Activated CD4-positive, alpha-beta memory T cell treated with anti-CD3 and anti-CD28 coated beads, Interleukin-2, amount 10 ng/mL, durations not matched to agents 7 days and 5 days (primary cell): ENCODE measurements at regions not wholly inside any gene's neighbourhood (a gene's known extent, or its start where the extent isn't known, plus 50 kb on each side); places are given as distances from the start of the nearest gene placed in this dataset.

Experiments
- CTCF ChIA-PET: fragments of 350-600 bp; sonication (Branson Sonifier 250); formaldehyde crosslinking; loops from one replicate; lab custom pipeline; 2021; ENCODE audit warnings: antibody characterized with exemption, inconsistent platforms; lab: Charles Lee
- POLR2A ChIA-PET: fragments of 350-600 bp; sonication (Branson Sonifier 250); formaldehyde crosslinking; loops from one replicate; lab custom pipeline; 2021; ENCODE audit warnings: antibody characterized with exemption; lab: Charles Lee
- DNase-seq: peaks from one replicate; pipeline ENCODE4 v3.0.0-alpha.2; 2020
- H3K27ac Mint-ChIP-seq: one replicate; pipeline ENCODE4 v1.8.0; 2021; ENCODE audit warnings: mild to moderate bottlenecking, mixed read lengths
- H3K27me3 Mint-ChIP-seq: one replicate; pipeline ENCODE4 v1.8.0; 2021; ENCODE audit warnings: mixed read lengths
- H3K36me3 Mint-ChIP-seq: one replicate; pipeline ENCODE4 v1.8.0; 2021; ENCODE audit warnings: low read depth, mixed read lengths
- H3K4me1 Mint-ChIP-seq: one replicate; pipeline ENCODE4 v1.8.0; 2021; ENCODE audit warnings: mixed read lengths
- H3K4me3 Mint-ChIP-seq: one replicate; pipeline ENCODE4 v1.8.0; 2021; ENCODE audit warnings: mild to moderate bottlenecking, mixed read lengths
- H3K9me3 Mint-ChIP-seq: one replicate; pipeline ENCODE4 v1.8.0; 2021; ENCODE audit warnings: mixed read lengths

DNA sequence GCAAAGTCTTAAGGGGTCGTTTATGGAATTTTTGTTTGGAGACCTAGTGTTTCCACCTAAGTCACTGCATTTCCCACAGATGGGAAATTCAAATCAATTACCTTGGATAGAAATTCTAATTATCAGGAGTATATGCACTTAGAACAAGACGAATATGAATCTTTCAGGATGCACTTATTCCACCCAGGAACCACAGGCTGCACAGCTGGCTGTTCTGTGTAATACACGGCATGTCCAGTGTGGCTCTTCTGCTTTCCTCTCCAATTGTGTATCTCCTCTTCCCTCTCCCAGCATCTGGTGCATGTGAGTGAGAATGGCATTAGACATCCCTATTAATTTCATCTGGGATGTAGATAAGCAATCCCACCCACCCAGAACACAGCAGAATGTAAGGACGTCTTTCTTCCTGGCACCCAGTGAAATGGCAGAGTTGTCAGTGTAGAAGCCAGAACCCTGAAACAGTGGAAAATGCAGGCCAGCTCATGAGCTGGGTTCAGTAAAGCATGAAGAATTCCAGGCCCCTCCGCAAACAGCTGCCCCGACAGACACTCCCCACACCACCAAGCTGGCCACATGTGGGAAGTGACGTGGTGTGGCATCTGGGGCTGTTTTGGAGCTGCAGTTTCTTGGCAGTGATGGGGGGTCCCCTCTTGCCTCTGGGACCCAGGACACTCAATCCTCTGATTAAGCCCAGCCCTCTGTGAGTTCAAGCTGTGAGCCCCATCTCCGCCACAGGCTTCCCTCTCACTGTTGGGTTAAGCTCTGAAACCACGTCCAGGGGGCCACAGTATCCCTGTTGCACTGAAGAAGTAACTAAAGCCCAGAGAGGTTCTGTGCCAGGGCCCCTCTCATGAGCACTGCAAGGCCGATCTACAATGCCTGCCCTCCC, 180.1 kb upstream of the CST7 start:
- no peak overlapping the region for H3K4me3 Mint-ChIP-seq
- ChIA-PET CTCF (no interaction called here), POLR2A (no interaction called here)
- DNase-seq = no peak
- peaks cover 8% of the 10 kb centered on the region for H3K4me1 Mint-ChIP-seq
- H3K27me3 Mint-ChIP-seq = peaks cover 11% of the 10 kb centered on the region
- no peaks in the 10 kb centered on the region for H3K9me3 Mint-ChIP-seq
- H3K36me3 Mint-ChIP-seq = no peaks in the 10 kb centered on the region
- H3K27ac Mint-ChIP-seq = no peak overlapping the region

DNA sequence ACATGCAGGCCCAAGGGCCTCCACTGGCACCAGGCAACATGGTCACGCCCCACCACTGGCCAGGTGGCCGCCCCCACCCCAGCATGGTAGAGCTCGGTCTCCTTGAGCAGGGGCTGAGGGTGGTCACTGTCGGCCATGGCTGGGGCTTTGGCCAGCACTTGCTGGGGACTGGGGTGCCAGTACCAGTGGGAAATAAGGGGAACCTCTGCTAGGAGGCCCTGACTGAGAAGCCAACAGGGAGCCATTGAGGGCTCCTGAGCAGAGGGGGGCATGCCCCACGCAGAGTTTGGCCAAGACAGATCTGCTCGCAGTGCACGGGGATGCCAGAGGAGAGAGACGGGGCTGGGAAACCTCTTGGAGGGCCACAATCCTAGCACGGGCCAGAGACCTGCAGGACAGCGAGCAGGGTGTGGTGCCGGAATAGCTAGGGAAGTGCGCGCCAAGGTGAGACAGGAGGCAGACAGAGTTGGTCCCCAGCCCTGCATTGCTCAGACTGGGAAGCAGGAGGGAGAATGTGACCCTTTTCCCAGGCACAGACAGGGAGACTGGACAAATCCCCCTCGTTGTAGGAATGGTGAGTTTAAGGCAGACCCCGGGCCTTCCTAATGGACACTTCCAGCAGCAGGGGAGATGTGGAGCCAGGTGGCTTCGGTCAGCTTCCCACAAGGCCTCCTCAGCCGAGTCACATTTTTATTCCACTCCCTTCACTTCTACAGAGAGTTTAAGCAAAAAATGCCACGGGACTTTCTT, 179.0 kb upstream of the CST7 start:
- peaks cover 18% of the 10 kb centered on the region for H3K27me3 Mint-ChIP-seq
- peaks cover 3% of the 10 kb centered on the region for H3K36me3 Mint-ChIP-seq
- ChIA-PET POLR2A (no interaction called here), CTCF (no interaction called here)
- H3K27ac Mint-ChIP-seq = no peak overlapping the region
- peaks cover 13% of the 10 kb centered on the region for H3K4me1 Mint-ChIP-seq
- no peak for DNase-seq
- H3K4me3 Mint-ChIP-seq = no peak overlapping the region
- H3K9me3 Mint-ChIP-seq = peaks cover 3% of the 10 kb centered on the region

DNA sequence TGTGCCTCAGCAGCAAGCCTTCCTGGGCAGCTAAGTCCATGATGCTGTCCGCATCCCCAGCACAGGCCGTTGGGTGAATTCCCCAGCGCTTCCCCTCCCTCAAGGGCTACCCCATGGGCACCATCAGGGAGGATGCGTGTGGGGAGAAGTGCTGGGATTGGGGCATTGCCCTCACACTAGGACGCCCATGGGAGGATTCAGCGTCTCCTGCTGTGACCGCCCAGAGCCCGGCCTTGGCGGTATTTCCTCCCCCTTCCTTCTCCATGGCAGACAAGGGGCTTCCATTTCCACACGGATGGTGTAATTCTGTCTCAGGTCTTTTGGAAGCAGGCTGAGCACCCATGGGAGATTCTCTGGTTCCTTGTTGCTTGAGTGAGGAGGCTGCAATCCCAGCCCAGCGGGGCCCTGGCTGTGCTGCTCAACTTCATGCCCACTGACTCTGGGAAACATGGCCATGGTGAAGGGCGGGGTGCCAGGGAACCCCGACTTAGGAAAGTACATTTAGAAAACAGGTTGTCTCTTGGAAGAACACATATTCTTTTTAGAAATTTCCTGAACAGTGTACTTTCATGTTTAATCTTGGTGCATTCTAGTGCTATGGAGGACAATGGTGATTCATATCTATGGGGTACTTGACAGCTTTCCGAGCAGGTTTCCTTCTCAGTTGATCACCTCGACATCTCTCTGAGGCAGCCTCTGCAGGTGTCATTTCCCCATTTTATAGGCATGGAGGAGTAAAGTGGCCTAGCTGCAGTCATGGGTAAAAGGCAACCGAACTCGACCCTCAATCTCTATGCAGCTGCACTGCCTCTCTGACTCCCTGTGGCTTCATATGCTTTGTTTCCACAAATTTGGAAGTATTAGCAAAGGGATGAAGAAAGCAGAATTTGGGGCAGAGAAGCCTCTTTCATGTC, 178.2 kb upstream of the CST7 start:
- CTCF ChIA-PET = no interaction called here
- POLR2A ChIA-PET = no interaction called here
- peaks cover 19% of the 10 kb centered on the region for H3K27me3 Mint-ChIP-seq

DNA sequence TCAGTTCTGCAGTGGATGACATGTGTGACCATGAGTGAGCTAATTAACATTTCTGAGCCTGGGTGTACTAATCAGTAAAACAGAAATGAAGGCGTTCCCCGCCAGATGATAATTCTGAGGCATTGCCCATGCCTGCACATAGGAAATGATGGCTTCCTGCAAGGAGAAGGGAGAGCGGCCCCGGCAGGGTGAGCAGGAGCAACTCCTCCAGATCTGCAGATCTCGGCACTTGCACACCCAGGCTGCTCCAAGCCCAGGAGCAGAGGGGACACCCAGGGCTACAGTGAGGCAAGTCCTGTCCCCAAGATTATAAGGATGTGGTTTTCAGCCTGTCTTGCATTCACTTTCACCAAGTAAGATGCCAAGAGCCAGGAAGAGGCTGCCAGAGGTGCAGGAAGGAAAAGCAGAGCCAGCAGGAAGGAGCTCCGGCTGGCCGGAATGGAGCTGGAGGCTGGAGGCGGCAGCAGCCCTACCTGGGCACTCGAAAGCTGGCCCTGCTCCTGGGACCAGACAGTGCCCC, 177.5 kb upstream of the CST7 start:
- H3K27me3 Mint-ChIP-seq = peaks cover 22% of the 10 kb centered on the region
- ChIA-PET CTCF (no interaction called here), POLR2A (no interaction called here)
- H3K9me3 Mint-ChIP-seq = peaks cover 7% of the 10 kb centered on the region
- H3K4me1 Mint-ChIP-seq = peaks cover 13% of the 10 kb centered on the region
- no peak for DNase-seq
- no peak overlapping the region for H3K4me3 Mint-ChIP-seq
- H3K27ac Mint-ChIP-seq = no peak overlapping the region
- peaks cover 3% of the 10 kb centered on the region for H3K36me3 Mint-ChIP-seq

More for the DNA sequence above, 178.2 kb upstream of the CST7 start:
- Mint-ChIP-seq H3K4me3 (no peak overlapping the region), H3K9me3 (peaks cover 7% of the 10 kb centered on the region), H3K27ac (no peak overlapping the region), H3K4me1 (peaks cover 13% of the 10 kb centered on the region), H3K36me3 (peaks cover 3% of the 10 kb centered on the region)
- DNase-seq = no peak

DNA sequence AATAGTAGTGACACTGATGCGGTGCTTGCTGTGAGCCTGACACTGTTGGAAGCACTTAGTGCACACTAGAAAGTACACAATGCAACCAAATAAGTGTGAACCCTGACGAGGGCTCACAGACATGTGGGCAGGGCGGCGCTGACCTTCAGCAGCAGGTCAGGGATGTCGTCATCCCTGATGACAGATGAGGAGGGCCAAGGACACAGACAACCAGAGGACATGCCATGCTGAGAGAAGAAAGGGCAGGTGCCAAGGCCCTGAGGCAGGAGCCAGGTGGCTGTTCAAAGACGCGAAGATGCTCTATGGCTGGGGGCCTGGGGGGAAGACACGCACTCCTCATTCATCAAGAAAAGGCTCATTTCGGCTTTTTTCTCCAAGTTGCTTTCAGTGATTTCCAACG, 176.4 kb upstream of the CST7 start:
- ChIA-PET CTCF (no interaction called here), POLR2A (no interaction called here)
- peaks cover 30% of the 10 kb centered on the region for H3K27me3 Mint-ChIP-seq
- no peak overlapping the region for H3K4me3 Mint-ChIP-seq
- peaks cover 13% of the 10 kb centered on the region for H3K4me1 Mint-ChIP-seq
- no peak overlapping the region for H3K27ac Mint-ChIP-seq
- DNase-seq = no peak
- peaks cover 7% of the 10 kb centered on the region for H3K9me3 Mint-ChIP-seq
- H3K36me3 Mint-ChIP-seq = peaks cover 3% of the 10 kb centered on the region

DNA sequence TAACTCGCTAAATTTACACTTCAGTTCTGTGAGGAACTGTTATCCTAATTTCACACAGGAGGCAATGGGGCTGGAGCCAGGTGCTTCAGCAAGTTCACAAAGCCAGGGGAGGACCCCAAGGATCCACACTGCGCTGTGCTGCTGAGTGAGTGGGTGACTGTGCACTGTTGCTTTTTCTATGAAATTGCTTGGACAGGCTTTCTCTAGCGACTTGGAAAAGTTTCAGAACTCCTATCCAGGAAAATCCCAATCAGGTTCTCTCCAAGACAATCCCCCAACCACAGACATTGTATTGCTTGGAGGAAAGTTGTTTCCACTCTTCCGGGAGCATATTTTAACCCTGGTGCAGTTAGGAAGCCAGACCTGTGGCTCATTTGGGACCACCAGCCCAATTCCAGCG, 175.9 kb upstream of the CST7 start:
- ChIA-PET CTCF (no interaction called here), POLR2A (no interaction called here)
- peaks cover 3% of the 10 kb centered on the region for H3K36me3 Mint-ChIP-seq
- no peak overlapping the region for H3K27ac Mint-ChIP-seq
- H3K9me3 Mint-ChIP-seq = peaks cover 7% of the 10 kb centered on the region
- no peak for DNase-seq
- H3K27me3 Mint-ChIP-seq = peaks cover 31% of the 10 kb centered on the region
- no peak overlapping the region for H3K4me3 Mint-ChIP-seq
- H3K4me1 Mint-ChIP-seq = peaks cover 13% of the 10 kb centered on the region

DNA sequence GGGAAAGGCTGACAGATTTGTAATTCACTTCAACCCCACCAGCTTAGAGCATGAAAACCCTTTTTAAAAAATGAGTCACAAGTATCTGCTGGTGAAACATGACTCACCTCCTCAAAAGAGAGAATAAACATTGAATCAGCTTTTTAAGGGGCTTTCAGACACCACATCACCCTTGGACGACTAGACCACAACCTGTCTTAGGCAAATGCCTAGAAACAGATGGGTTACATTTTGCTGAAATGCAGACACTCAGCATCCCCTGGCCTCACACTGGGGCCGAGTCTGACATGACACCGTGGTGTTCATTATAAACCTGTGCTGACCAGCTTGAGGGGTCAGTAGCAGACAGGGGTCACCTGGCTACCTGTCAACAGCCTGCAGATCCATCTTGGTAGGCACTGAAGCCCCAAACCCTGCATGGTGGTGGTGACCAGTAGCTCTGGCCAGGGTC, 175.3 kb upstream of the CST7 start:
- CTCF ChIA-PET = no interaction called here
- no peak overlapping the region for H3K27ac Mint-ChIP-seq
- peaks cover 31% of the 10 kb centered on the region for H3K27me3 Mint-ChIP-seq
- peaks cover 13% of the 10 kb centered on the region for H3K4me1 Mint-ChIP-seq
- peaks cover 3% of the 10 kb centered on the region for H3K36me3 Mint-ChIP-seq
- DNase-seq = peak; percentile 23
- POLR2A ChIA-PET = no interaction called here
- H3K4me3 Mint-ChIP-seq = no peak overlapping the region
- peaks cover 7% of the 10 kb centered on the region for H3K9me3 Mint-ChIP-seq

DNA sequence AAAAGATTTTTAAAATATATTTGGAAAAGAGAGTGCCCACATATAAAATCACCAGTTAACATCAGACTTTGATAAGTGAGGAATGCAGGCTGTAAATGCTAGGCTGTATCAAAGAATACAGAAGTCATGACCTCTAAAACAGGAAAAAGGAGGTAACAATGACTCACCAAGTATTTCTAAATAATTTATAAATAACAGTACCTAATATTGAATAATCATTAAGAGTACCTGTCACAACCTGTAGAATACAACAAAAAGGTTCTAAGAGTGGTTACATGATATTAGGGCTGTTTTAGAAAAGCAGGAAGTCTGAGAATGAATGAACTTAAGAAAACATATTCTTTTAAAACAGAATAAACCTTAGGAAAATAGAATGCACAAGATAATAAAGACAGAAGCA, 173.1 kb upstream of the CST7 start:
- peaks cover 35% of the 10 kb centered on the region for H3K27me3 Mint-ChIP-seq
- ChIA-PET CTCF (no interaction called here), POLR2A (no interaction called here)
- peaks cover 3% of the 10 kb centered on the region for H3K36me3 Mint-ChIP-seq
- no peak overlapping the region for H3K27ac Mint-ChIP-seq
- peaks cover 13% of the 10 kb centered on the region for H3K4me1 Mint-ChIP-seq
- DNase-seq = no peak
- H3K4me3 Mint-ChIP-seq = no peak overlapping the region
- H3K9me3 Mint-ChIP-seq = peaks cover 7% of the 10 kb centered on the region

DNA sequence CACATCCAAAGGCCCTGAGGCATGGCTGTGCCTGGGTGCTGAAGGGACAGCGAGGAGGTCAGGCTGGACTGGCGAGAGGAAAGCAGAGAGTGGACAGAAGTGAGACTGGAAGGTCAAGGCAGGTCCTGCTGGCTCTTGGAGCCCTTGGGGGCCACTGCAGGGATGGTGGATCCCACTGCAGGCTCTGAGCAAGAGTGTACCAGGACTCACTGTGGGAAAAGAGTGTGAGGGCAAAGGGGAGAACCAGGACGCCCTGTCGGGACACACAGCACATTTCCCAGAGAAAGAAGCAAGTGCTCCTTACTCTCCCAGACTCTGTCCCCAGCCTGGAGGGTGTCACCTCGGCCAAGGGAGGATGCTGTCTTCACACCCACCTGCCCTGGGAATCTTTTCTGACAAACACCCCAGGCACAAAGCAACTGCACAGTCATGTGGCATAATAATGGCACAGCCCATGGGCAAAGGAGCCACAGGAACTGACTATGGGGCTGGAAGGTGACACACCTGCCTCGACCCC, 172.3 kb upstream of the CST7 start:
- Mint-ChIP-seq H3K4me1 (peaks cover 13% of the 10 kb centered on the region), H3K27me3 (peaks cover 31% of the 10 kb centered on the region), H3K27ac (no peak overlapping the region), H3K9me3 (peaks cover 7% of the 10 kb centered on the region), H3K36me3 (peaks cover 3% of the 10 kb centered on the region), H3K4me3 (no peak overlapping the region)
- ChIA-PET CTCF (no interaction called here), POLR2A (no interaction called here)
- no peak for DNase-seq

DNA sequence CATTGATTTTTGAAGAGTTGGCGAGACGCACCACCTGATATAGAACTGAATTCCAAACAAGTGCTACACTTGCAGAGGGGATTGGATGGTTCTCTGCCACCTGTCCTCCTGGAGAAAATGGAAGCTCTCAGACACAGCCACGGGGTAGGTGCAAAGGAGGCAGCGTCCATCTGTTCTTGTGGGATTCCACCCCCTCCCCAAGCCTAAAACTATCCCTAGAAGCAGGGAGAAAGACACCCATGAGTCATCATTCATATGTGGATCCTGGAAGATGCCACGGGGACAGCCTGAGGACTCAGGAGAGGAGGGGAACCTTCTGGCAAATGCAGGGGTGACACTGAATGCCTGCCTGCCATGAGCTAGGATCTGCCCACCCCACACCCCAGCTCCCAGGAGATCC, 171.3 kb upstream of the CST7 start:
- Mint-ChIP-seq H3K4me1 (peaks cover 12% of the 10 kb centered on the region), H3K9me3 (peaks cover 7% of the 10 kb centered on the region), H3K36me3 (peaks cover 3% of the 10 kb centered on the region), H3K4me3 (no peak overlapping the region), H3K27me3 (peaks cover 25% of the 10 kb centered on the region), H3K27ac (no peak overlapping the region)
- POLR2A ChIA-PET = no interaction called here
- CTCF ChIA-PET = interaction anchor here (0.7 kb wide), 1 partner anchor 10 kb away, joined by 3 read pairs; no protein-coding TSS in a partner anchor
- no peak for DNase-seq

DNA sequence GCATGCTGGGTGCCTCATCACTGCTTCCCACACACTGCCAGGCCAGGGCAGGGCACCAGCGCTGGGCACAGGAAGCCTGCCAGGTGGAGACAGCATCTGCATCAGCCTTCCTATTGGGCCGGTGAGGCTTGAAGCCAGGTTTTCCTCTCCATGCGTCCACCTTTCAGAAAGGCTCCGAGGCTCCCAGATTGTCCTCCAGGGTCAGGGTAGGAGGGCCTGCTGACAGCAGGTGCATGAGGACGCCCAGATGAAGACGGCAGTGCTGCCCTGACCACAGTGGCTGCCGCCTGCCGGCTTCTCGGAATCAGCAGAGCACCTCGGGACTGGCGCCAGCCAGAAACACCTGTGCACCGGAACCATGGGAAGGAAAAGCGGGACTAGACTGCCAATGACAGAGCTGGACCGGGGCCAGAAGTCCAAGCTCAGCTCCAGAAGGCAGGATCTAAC, 170.5 kb upstream of the CST7 start:
- Mint-ChIP-seq H3K4me1 (peaks cover 8% of the 10 kb centered on the region), H3K27me3 (peaks cover 28% of the 10 kb centered on the region), H3K9me3 (peaks cover 7% of the 10 kb centered on the region), H3K27ac (no peak overlapping the region), H3K36me3 (peaks cover 3% of the 10 kb centered on the region), H3K4me3 (no peak overlapping the region)
- DNase-seq = no peak
- ChIA-PET CTCF (no interaction called here), POLR2A (no interaction called here)

DNA sequence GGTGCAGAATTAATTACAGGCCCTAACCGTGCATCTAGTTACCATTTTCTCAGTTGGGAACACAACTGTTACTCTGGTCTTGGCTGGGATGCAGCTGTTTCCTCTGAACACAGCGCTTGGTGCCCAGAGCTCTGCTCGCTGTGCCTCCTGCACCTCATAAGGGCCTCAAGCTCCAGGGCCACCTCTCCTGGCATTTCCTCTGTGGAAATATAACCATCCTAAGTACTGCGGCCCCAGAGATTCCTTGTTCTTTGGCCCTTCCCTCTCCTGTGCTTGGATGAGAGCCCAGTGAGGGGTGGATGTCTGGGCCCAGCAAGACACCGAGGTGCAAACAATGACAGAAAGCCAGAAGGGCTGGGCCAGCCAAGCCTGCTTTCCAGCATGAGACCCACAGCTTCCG, 169.9 kb upstream of the CST7 start:
- no peak for DNase-seq
- CTCF ChIA-PET = no interaction called here
- peaks cover 7% of the 10 kb centered on the region for H3K9me3 Mint-ChIP-seq
- H3K27me3 Mint-ChIP-seq = peaks cover 28% of the 10 kb centered on the region
- H3K4me1 Mint-ChIP-seq = peaks cover 3% of the 10 kb centered on the region
- no peak overlapping the region for H3K27ac Mint-ChIP-seq
- POLR2A ChIA-PET = no interaction called here
- peaks cover 3% of the 10 kb centered on the region for H3K36me3 Mint-ChIP-seq
- H3K4me3 Mint-ChIP-seq = no peak overlapping the region
